Stimulated activated CD4-positive, alpha-beta T cell treated with anti-CD3 and anti-CD28 coated beads, Interleukin-12 subunit alpha, Interleukin-12 subunit beta, amount 100 ng/mL, for 48 hours (primary cell): ENCODE measurements at regions not wholly inside any gene's neighbourhood (a gene's known extent, or its start where the extent isn't known, plus 50 kb on each side); places are given as distances from the start of the nearest gene placed in this dataset.

ENCODE experiments used
- DNase-seq, 3 donors: peaks; one replicate each; pipeline ENCODE4 v3.0.0-alpha.2; 2020; ENCODE audit warnings: low read depth in 2 of 3, low spot score in 1 of 3

GRCh38 chr4:138085736-138086305, 156.3 kb downstream of the SLC7A11 start:
- no peak for DNase-seq

GRCh38 chr4:138078751-138079520, 163.2 kb downstream of the SLC7A11 start:
- no peak for DNase-seq

GRCh38 chr4:138078253-138078652, 163.9 kb downstream of the SLC7A11 start:
- DNase-seq: no peak

GRCh38 chr4:138076561-138076960, 165.6 kb downstream of the SLC7A11 start:
- DNase-seq: no peak

- no peak for DNase-seq
These were observed 171.3 kb downstream of the SLC7A11 start for GRCh38 chr4:138070816-138071215.

GRCh38 chr4:138063581-138063980, 178.6 kb downstream of the SLC7A11 start:
- no peak for DNase-seq

- no peak for DNase-seq
These were observed 179.2 kb downstream of the SLC7A11 start for GRCh38 chr4:138062929-138063328.

GRCh38 chr4:138056541-138056940, 185.6 kb downstream of the SLC7A11 start:
- DNase-seq: no peak

GRCh38 chr4:138055890-138056289, 186.3 kb downstream of the SLC7A11 start:
- DNase-seq: no peak

- DNase-seq: no peak
These were observed 188.4 kb downstream of the SLC7A11 start for GRCh38 chr4:138053641-138054301.

- DNase-seq: no peak
These were observed 189.1 kb downstream of the SLC7A11 start for GRCh38 chr4:138052806-138053632.

- no peak for DNase-seq
These were observed 191.0 kb downstream of the SLC7A11 start for GRCh38 chr4:138051157-138051556.

- no peak for DNase-seq
These were observed 191.5 kb downstream of the SLC7A11 start for GRCh38 chr4:138050601-138051000.

GRCh38 chr4:138049355-138049754, 192.8 kb downstream of the SLC7A11 start:
- DNase-seq: no peak

- no peak for DNase-seq
These were observed 194.9 kb downstream of the SLC7A11 start for GRCh38 chr4:138047290-138047689.

GRCh38 chr4:138045036-138045435, 197.1 kb downstream of the SLC7A11 start:
- DNase-seq: no peak

- no peak for DNase-seq
These were observed 203.1 kb downstream of the SLC7A11 start for GRCh38 chr4:138039010-138039409.

GRCh38 chr4:138037696-138038095, 204.5 kb downstream of the SLC7A11 start:
- DNase-seq: no peak

- DNase-seq: no peak
These were observed 206.3 kb downstream of the SLC7A11 start for GRCh38 chr4:138035781-138036258.

GRCh38 chr4:138034871-138035270, 207.3 kb downstream of the SLC7A11 start:
- DNase-seq: no peak

- DNase-seq: no peak
These were observed 209.9 kb downstream of the SLC7A11 start for GRCh38 chr4:138032222-138032621.
